Suppressor macrophage treated with lipopolysaccharide for 4 hours (primary cell): ENCODE measurements at regions not wholly inside any gene's neighbourhood (a gene's known extent, or its start where the extent isn't known, plus 50 kb on each side); places are given as distances from the start of the nearest gene placed in this dataset.

Experiments used
- DNase-seq: peaks from one replicate; pipeline ENCODE4 v3.0.0-alpha.2; 2020

DNA sequence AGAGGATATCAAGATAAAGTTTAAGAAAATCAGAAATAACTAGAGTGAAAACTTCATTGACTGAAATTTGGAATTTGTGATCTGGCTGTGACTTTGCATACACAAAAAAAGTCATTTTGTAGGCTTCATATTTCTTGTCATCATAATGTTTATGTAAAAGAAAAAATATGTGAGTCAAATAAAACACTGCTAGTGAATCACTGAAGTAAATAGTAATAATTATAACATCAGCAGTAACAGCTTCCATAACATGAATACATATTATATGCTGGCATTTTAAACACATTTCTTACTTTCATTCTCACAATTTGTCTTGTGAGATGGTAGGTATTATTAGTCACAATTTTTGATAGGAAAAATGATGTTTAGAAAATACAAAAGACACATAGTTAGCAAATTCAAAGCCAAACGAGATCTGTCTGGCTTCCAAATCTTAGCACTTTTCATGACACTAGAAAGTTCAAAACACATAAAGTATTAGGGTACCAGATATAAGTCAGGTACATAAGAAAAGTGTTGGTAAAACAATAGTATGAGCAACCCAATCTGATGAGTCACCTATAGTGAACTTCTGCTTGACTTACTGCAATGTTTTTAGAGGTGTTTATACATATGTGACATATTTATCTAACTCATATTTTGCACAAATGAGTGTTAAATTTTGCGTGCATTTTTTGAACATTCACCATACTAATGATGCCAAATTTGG is 241.0 kb upstream of the SNX7 start:
- no peak for DNase-seq

DNA sequence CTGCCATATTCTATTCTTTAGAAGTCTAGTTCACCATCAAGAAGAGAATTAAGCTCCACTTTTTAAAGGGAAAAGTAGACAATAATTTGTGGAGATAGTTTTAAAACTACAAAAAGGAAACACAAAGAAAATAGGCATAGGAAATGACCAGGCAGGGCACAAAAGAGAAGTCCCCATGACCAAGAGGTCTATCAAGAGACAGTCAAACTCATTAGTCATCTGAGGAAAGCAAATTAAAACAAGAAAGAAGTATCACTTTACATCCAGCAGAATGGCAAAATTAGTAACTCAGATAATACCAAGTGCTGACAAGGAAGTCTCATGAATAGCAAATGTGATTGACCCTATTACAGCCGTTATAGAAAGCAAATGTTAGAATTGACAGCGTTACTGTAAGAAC is 243.7 kb upstream of the SNX7 start:
- DNase-seq, result peak; percentile 37

DNA sequence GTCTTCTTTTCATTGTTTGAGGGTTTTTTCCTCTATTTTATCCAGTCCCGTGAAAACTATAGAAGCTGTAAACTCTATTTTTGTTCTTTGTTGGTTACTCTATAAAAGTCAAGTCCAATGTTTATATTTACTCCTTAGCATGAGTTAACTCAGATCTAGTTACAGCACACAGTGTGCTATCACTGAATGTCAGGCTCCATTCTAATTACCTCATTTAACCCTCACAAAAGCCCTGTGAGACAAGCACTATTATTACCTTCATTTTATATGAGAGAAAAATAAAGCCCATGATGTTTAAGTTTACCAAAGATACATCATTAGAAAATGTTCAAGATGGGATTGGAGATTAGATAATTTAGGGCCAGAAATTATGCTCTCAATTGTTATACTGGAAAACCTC is 251.4 kb upstream of the SNX7 start:
- no peak for DNase-seq

DNA sequence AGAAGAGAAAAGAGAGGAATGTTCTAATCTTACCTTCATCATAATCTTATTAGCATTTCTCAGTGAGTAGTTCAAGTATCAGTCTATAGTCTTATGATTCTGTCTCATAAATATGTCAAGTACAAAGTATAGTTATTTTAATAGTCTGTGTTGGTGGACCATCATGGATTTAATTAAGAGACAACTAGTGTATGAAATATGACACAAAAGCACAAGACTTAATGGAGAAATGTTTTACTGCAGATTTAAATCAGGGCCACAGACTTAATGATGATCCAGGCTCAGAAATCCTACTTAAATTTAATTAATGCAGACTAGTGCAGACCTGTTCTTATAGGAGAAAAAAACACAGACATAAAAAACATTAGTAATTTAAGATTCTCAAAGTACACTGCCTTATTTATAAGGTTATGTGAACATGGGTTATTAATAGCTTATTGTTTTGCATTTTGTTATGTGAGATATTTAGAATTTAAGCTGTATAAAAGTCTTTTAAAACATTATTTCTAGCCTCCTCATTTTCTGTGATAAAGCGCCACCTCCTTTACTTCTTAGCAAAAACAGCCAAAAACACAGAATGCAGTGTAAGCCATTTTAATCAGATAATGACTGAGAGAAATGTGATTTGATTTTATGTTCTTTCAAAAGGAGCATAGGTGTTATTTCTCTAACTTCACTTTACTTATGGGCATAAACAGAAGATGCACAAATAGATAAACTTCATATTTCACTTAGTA is 255.0 kb upstream of the SNX7 start:
- no peak for DNase-seq

DNA sequence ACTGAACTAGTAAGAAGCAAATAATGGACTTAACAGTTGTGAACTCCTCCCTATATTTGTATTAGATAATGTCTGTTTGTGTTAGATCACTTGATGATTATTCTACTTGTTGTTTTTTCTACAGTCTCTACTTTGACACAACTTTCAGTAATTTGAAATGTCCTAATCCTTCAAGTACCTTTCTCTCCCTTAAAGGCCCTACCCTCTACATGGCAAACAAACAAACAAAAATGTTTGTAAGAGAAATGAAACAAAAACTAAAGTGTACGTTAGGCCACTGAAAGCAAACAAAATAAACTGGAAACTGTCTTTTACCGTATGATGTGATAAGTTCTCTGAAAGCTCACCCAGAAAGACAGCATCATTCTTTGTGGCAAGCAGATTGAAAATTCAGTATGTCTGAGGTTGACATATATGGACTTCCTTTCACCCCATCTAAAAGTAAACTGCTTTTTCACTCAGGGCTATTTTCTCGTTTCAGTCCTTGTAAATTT is 255.9 kb upstream of the SNX7 start:
- DNase-seq, result peak; percentile 17

DNA sequence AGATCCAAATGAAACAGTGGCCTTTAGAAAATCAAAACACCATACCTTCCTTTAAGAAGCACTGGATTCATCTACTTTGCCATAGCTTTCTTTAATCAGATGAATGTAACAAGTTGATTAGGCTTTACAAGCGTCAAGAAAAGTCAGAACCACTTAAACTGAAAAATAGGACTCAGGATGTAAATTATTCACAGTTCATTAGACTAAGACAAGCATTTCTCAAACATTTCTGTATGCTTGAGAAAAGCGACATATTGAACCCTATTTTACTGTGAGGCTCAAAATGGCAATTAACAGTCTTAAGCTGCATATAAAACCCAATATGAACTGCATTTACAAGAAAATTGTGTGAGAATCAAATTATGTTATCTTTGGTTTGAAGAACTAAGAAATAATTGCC is 256.7 kb upstream of the SNX7 start:
- no peak for DNase-seq

DNA sequence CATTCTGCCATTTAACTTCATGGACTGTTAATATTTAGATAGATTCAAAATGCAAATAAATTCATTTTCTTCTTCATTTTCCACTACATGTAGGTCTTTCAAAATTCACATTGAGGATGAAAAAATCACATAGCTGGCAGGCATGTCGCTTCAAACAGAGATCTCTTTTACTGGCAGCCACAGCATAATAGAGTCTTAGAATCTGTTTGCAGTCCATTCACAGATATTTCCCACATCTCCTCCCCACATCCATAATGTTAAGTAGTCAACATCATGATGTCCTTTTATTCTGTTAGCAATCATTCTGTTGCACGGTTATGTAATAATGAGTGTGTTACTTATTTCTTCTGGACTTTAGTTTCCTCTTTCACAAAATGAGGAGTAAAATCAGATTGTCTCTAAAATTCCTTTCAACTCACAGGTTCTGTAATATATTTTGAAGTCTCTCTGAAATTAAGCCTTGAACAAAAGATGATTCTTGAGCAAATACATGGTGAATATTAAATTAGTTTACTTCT is 257.5 kb upstream of the SNX7 start:
- peak; percentile 29 for DNase-seq

DNA sequence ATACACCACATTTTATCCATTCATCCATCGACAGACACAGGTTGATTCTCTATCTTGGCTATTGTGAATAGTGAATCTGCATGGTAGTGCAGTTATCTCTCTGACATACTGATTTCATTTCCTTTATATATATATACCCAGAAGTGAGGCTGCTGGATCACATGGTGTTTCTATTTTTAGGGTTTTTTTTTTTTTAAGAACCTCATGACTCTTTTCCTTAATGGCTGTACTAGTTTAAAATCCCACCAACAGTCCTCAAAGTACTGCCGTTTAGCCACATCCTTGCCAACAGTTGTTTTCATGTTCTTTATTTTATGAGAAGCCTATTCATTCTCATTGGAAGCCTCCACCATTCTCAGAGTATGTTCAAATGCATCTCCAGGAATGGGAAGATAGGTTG is 258.7 kb upstream of the SNX7 start:
- no peak for DNase-seq

DNA sequence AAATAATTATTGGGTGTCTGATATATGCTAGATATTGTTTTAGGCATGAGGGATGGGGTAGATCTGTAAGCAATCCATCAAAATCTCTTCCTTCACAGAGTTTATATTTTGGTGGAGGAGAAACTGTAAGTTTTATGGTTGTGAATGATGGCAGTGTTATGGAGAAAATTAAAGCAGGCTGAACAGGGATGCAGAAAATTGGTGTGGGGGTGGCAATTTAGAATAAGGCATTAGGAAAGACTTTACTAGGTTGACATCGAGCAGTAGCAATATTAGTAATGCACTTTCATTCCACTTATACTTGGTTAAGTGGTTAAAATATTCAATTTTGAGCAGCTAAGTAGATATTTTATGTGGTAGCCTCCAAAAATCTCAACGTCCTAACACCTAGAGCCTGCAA is 261.1 kb upstream of the SNX7 start:
- DNase-seq, result no peak

DNA sequence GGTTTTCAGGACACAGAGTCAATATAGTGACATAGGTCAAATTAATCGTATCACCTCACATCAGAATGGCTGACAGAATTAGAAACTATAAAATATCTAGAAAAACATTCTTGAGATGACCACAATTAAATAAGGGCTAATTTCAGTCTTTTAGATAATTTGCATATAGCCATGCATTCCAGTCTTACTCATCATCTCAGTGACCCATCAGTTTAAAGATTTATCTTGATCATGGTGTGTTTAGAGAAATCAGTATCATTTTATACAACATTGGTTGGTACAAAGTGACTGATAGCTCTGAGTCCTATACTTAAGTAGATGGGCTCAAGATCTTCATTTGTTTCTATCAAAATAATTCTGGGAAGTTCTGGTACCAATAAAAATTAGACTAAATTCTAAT is 262.3 kb upstream of the SNX7 start:
- DNase-seq, result no peak

DNA sequence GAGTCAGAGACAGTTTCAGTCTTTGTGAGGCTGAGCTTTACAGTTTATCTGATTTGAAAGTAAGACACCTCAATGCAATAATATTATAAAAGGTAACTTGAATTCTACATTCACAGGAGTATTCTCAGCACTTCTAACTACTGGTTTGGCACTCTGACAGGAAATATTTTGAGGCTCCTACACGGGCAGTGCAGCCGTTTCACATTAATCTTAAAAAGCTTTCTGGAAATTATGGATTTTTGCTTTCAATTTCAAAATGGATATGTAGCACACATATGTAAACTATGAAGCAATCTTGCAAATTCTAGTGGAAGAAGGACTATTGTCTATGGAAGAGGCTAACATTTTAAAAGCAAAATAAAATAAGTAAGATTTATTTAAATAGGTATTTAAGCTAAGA is 262.9 kb upstream of the SNX7 start:
- peak; percentile 61 for DNase-seq

DNA sequence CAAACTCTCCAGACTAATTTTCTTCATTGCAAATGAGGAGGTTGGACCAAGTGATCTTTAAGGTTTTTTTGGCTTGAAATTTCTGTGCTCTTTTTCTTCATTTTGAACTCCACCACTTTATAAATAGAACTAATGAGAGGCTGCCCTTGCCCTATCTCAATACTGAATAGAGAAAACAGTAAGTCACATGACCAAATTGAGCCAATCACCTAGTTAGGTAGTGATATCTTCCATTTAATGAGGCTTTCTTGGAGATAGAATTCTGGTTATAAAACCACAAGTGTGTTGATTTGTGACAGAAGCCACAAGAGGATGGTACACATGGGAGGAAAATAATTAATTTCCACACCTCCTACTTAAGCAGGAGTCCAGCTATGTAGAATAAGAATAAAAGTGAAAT is 263.4 kb upstream of the SNX7 start:
- no peak for DNase-seq

DNA sequence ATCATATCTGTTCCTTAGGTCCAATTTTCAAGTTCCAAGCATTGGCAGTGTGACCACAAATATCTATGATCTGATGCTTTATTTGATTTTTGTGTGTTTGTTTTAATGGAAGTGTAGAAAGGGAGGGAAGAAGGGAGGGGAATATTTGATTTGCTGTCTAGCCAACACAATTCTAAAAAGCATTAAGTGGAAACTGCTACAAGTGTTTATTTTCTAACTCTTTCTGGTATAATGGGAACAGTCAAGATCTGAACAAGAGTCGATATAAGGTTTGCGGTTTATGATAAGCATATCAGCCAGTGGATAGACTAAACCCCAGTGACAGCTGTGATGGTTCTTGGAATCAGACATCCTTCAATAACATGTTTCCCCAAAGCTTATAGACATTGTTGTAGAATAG is 267.8 kb upstream of the SNX7 start:
- DNase-seq, result no peak

DNA sequence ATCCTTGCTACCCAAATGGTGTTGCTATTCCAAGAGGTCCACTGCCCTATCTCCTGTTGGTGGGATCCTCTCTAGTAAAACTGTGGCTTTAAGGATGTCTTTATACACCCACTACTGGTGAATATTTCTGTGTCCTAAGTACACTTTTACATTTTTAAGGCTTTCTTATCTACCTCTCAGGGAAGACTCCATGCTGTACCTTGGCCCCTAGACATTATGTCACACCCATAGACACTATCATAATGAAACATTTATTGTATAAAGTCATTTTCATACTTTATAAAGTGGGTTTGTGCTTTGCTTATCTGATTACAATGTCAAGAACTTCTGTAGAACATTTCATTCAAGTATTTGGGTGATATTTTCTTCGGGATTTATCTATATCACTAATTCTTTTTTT is 270.3 kb upstream of the SNX7 start:
- no peak for DNase-seq

DNA sequence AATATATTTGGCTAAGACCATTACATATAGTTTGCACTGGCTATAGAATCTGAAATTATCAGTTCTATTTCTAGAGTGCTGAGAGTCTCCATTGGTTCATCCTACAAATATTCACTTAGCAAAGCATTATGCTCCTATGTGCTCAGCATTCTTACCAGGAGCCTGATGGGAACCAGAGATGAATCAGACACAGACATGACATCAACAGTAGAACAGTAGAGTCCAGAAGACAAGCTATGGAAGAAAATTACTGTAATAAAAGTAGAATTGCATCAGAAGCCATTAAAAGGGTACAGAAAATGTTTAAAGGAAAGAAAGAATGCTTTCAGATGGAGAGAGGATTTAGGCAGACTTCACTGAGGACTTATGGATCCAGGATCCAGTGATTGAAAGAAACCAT is 271.7 kb upstream of the SNX7 start:
- peak; percentile 14 for DNase-seq

DNA sequence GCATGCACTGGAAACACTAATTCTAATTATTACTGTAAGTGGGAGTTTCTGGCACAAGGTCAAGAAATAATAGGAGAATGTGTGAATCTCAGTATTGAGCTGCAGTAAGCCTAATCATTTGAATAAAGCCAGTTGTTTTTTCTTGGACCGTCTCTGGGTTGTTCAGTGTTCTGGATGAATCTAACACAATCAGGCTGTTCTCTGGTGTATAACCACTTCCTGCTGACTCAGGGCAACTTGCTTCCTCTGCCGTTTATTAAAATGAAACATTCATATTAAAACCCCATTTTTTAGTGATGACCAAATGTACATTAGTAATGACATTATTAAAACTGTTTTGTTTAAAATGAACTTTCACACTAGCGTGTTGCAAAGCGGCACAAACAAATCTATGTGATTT is 273.1 kb upstream of the SNX7 start:
- DNase-seq, result peak; percentile 51

DNA sequence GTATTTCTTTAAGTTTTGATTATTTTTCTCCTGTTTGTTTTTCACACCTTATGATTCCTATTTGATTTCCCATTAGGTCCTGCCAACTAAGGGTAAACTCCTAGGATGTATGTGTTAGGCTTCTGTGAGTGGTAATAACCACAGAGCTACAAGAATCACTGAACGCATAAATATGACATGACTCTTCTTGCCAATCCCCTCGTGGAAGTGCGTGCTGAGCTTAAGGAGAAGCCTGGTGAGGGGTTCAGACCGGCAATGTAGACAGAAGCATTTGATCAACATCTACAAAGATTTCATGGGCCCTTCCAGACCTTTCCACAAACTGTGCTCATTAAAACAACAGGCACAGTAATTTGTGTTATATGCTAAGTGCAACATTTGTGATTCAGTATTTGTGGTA is 273.8 kb upstream of the SNX7 start:
- no peak for DNase-seq

DNA sequence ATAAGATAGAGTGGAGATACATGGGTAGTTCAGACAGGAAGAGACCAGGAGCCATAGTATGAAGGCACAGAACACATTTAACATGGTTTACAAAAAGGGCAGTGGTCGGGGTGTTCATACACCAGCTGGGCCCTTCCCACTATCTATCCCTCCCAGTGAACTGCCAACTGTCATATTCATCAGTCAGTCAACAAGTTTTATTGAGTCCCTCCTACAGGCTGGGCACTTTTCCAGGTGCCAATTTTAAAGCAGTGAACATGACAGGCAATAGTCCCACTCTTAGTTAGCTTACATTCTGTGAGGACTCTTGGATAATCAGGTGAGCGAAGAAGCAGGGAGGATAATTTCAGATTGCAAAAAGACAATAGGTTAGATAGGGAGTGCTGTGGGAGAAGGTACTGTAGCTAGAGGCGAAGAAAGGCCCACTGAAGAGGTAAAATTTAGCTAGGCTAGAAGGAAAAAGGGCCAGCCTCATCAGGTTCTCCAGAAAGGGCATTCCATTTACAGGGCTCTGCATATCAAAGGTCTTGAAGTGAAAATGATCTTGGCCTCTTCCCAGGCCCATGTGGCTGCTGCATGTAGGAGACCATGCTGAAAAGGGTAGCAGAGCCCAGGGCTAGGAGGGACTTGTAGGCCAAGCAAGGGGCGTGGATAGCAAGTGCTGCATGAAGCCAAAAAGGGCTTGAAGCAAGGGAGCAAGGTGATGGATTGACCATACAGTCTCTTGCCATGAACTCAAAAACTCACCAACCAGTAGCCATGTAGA is 274.7 kb upstream of the SNX7 start:
- DNase-seq, result no peak

DNA sequence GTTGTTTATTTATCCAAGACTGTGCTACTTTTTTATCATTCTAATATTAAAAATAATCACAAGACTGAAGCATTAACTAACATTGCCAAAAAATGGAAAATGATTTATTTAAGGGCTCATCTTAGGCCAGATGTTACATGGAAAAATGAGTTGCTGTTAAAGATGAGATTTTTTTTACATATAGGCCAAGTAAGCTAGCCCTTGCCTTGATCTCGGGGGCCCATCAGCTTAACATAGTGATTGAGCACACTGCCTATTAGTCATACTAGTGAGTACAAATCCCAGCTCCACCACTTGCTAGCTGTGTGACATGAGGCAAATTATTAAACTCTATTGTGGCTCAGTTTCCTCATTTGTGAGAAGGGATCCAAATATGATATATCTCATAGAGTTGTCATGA is 275.9 kb upstream of the SNX7 start:
- no peak for DNase-seq

DNA sequence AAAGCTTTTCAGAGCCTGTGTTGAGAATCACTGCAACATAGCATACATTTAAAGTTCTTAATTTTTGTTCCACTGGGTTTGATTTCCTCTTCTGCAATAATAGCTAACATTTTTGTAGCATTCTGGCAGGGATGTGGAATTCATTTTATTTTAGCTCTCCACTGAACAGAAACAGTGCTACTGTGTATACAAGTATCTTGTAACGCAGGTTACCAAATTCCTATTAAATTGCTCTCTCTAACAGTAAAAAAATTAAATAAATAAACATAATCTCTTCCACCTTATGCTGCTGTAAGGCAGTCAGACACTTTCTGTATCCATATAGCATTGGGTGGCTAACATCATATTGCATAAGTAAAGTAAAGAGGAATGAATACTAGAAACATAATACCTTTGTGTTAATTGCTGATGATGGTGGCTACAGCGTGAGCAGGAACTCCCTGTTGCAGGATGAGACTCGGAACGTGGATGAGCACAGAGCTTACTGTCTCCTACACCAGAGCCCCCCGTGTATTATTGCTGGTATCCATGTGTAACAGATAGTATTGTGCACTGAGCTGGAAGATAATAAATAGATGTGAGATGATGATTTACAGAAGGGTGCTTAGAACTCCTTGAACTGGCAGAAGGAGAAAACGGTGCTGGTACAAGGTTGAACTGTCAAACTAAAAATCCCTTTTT is 276.9 kb upstream of the SNX7 start:
- DNase-seq, result no peak

DNA sequence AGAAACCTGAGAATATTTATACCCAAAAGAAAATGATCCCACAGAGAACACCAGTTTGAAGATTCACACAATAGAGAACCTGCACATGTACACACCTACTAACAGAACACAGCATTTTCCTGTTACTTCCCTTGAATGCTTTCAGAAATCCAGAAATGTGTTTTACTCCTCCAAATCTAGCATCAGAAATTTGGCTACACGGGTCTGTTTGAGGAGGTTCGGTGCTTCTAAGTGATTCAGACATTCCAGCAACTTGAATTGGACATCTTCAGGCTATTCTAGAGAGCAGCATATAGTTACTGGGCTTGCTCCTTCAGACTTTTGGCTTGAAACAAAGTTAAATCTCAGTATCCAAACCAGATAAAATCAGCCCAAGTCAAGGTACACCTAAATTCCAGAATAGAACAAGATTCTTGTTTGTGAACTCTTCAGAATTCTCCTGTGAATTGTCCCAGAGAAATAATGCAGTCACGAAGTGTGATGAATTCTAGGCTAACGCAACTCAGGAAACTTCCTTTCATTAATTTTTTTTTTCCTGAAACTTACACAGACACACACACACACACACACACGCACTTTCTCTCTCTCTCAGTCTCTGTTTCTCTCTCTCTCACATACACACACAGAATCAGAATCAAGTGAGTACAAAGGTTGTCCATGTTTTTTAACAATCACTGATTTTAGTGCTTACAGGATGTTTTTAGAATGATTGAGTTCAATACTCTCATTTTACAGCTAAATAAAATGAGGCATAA is 278.4 kb upstream of the SNX7 start:
- no peak for DNase-seq

DNA sequence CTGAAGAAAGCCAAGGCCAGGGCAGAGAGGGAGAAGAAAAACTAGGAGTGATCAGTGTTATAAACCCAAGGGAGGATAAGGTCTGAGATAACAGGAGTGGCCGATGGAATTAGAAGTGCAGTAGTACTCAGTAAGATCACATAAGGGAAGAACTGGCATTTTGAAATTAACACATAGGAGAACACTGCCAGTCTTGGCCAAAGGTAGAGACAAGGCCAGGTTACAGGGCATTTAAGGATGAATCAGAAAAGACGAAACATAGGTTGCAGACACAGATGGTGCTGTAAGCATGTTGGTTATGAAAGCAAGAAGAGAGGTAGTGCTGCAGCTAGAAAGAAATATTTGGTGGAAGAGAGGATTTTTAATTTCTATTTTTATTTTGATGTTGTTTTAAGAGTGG is 278.9 kb upstream of the SNX7 start:
- DNase-seq, result no peak
